ENCODE measurements at regions not wholly inside any gene's neighbourhood (a gene's known extent, or its start where the extent isn't known, plus 50 kb on each side); places are given as distances from the start of the nearest gene placed in this dataset.

DNA sequence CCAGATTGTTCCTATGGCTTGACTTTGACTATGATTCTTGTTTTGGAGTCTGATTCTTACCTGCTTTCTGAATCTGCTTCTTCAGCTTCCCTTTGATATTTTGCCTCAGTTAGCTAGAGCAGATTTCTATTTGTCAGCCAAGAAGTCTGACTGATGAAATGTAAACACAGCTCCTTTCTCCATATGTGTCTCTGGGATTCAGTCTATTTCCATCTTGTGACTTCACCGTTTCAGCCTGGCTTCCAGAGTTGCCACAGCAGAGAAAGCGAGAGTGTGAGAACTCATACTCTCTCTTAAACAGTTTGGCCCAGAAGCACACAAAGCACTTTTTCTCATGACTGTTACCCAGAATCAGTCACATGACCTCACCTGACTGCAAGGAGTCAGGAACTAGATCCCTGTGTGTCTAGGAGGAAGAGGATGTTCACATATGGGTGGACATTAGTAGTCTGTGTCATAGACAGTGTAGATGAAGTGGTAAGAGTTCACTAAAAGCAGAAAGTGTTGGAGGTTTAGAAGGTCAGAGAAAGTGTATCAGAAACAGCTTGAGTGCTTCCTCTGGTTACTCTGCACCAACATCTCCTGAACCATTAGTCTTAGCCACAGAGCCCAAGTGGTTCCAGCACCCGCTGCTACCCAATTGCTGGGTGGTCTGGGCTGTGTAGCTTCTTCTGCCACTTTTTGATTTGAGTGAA, 103.4 kb upstream of the CDK6 start (continued):
- TF ChIP-seq, protein P1, sequence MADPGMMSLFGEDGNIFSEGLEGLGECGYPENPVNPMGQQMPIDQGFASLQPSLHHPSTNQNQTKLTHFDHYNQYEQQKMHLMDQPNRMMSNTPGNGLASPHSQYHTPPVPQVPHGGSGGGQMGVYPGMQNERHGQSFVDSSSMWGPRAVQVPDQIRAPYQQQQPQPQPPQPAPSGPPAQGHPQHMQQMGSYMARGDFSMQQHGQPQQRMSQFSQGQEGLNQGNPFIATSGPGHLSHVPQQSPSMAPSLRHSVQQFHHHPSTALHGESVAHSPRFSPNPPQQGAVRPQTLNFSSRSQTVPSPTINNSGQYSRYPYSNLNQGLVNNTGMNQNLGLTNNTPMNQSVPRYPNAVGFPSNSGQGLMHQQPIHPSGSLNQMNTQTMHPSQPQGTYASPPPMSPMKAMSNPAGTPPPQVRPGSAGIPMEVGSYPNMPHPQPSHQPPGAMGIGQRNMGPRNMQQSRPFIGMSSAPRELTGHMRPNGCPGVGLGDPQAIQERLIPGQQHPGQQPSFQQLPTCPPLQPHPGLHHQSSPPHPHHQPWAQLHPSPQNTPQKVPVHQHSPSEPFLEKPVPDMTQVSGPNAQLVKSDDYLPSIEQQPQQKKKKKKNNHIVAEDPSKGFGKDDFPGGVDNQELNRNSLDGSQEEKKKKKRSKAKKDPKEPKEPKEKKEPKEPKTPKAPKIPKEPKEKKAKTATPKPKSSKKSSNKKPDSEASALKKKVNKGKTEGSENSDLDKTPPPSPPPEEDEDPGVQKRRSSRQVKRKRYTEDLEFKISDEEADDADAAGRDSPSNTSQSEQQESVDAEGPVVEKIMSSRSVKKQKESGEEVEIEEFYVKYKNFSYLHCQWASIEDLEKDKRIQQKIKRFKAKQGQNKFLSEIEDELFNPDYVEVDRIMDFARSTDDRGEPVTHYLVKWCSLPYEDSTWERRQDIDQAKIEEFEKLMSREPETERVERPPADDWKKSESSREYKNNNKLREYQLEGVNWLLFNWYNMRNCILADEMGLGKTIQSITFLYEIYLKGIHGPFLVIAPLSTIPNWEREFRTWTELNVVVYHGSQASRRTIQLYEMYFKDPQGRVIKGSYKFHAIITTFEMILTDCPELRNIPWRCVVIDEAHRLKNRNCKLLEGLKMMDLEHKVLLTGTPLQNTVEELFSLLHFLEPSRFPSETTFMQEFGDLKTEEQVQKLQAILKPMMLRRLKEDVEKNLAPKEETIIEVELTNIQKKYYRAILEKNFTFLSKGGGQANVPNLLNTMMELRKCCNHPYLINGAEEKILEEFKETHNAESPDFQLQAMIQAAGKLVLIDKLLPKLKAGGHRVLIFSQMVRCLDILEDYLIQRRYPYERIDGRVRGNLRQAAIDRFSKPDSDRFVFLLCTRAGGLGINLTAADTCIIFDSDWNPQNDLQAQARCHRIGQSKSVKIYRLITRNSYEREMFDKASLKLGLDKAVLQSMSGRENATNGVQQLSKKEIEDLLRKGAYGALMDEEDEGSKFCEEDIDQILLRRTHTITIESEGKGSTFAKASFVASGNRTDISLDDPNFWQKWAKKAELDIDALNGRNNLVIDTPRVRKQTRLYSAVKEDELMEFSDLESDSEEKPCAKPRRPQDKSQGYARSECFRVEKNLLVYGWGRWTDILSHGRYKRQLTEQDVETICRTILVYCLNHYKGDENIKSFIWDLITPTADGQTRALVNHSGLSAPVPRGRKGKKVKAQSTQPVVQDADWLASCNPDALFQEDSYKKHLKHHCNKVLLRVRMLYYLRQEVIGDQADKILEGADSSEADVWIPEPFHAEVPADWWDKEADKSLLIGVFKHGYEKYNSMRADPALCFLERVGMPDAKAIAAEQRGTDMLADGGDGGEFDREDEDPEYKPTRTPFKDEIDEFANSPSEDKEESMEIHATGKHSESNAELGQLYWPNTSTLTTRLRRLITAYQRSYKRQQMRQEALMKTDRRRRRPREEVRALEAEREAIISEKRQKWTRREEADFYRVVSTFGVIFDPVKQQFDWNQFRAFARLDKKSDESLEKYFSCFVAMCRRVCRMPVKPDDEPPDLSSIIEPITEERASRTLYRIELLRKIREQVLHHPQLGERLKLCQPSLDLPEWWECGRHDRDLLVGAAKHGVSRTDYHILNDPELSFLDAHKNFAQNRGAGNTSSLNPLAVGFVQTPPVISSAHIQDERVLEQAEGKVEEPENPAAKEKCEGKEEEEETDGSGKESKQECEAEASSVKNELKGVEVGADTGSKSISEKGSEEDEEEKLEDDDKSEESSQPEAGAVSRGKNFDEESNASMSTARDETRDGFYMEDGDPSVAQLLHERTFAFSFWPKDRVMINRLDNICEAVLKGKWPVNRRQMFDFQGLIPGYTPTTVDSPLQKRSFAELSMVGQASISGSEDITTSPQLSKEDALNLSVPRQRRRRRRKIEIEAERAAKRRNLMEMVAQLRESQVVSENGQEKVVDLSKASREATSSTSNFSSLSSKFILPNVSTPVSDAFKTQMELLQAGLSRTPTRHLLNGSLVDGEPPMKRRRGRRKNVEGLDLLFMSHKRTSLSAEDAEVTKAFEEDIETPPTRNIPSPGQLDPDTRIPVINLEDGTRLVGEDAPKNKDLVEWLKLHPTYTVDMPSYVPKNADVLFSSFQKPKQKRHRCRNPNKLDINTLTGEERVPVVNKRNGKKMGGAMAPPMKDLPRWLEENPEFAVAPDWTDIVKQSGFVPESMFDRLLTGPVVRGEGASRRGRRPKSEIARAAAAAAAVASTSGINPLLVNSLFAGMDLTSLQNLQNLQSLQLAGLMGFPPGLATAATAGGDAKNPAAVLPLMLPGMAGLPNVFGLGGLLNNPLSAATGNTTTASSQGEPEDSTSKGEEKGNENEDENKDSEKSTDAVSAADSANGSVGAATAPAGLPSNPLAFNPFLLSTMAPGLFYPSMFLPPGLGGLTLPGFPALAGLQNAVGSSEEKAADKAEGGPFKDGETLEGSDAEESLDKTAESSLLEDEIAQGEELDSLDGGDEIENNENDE (IDR thresholded peaks at IDR 0.05; ENCODE audit: insufficient replicate concordance, low read length), result no peak
- TF ChIP-seq ZNF274 (IDR thresholded peaks at IDR 0.05; ENCODE audit: borderline replicate concordance, extremely low read depth, low read length) (peak; percentile 50; the same call in 1 of the 2 replicates), MAX (IDR thresholded peaks at IDR 0.05) (no peak)
